SH-SY5Y (cell line): ENCODE measurements at regions not wholly inside any gene's neighbourhood (a gene's known extent, or its start where the extent isn't known, plus 50 kb on each side); places are given as distances from the start of the nearest gene placed in this dataset.

Experiments
- GATA2 ChIP-seq: IDR thresholded peaks from 2 replicates; pipeline ENCODE4 v1.6.1; 2011; ENCODE audit warnings: mild to moderate bottlenecking, low read depth, low read length
- GATA3 ChIP-seq: IDR thresholded peaks from 2 replicates; pipeline ENCODE4 v1.6.1; 2011; ENCODE audit warnings: low read depth, mild to moderate bottlenecking, low read length, moderate library complexity

DNA sequence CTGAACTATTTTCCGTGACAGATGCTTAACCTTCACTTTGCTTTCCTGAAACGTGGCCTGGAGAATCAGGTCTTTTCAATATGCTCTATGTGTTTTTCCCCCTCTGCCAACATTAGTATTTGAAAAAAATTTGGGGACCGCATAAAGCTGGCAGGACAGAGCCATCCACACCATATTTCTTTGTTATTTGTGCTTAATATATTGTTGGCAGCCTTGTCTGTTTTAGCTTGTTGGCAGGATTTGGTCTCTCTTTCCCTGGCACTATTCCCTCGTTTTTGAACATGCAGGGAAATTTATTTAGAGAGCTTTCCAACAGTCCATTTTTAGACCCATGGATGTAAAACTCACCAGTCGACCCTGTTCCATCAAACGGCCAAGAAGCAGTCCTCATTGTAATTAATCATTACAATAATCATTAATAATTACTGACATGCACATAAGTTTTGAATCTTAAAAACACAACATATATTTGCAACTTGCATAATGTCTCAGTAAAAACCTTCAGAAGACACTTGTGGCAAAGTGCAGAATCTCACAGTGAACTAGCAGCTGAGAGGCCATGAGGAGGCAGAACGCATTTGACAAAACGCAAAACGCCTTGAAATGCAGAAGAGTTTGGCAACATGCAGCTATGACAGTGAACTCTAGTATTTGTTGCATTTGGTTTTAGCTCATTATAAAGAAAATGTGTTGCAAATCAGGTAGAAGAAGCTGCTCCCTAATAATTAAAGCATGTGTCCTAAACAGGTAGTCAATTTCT is 514.2 kb downstream of the C6orf118 start:
- TF ChIP-seq GATA2 (no peak), GATA3 (no peak)
